Keratinocyte (primary cell): ENCODE measurements at regions not wholly inside any gene's neighbourhood (a gene's known extent, or its start where the extent isn't known, plus 50 kb on each side); places are given as distances from the start of the nearest gene placed in this dataset.

Source experiments
- DNase-seq: peaks from one replicate; pipeline ENCODE4 v3.0.0-alpha.2; 2011; ENCODE audit warnings: low read depth, missing footprints, low spot score
- FAIRE-seq: peaks from 2 replicates; lab custom pipeline; 2011; peaks lifted over from hg19 to GRCh38; lab: Jason Lieb, UNC
- H2AFZ ChIP-seq: 2 replicates; pipeline ENCODE4 v1.6.0; 2012; ENCODE audit warnings: low read length, control low read depth, inconsistent platforms; ENCODE audit not compliant: control insufficient read depth
- H3K27ac ChIP-seq: 2 replicates; pipeline ENCODE4 v1.5.1; 2011; ENCODE audit warnings: low read length; ENCODE audit not compliant: control insufficient read depth, insufficient read depth
- H3K27me3 ChIP-seq: 3 replicates; pipeline ENCODE4 v1.6.0; 2011; ENCODE audit warnings: low read length; ENCODE audit not compliant: control insufficient read depth, insufficient read depth; ENCODE audit errors: extremely low read depth
- H3K36me3 ChIP-seq, 2 experiments: 2 replicates in 1 of 2; 3 replicates in 1 of 2; pipeline ENCODE4 v1.5.1; 2011; ENCODE audit warnings: low read length in 2 of 2, mild to moderate bottlenecking in 1 of 2; ENCODE audit not compliant: control insufficient read depth in 2 of 2, insufficient read depth in 2 of 2; ENCODE audit errors: extremely low read depth in 1 of 2
- H3K4me1 ChIP-seq: 3 replicates; pipeline ENCODE4 v1.5.1; 2011; ENCODE audit warnings: low read length; ENCODE audit not compliant: control insufficient read depth, insufficient read depth; ENCODE audit errors: extremely low read depth
- H3K4me2 ChIP-seq: 3 replicates; pipeline ENCODE4 v1.6.0; 2011; ENCODE audit warnings: low read depth, low read length; ENCODE audit not compliant: control insufficient read depth, insufficient read depth; ENCODE audit errors: extremely low read depth
- H3K4me3 ChIP-seq, 3 experiments: fragments of 200-600 bp in 1 of 3; sonication (generic) in 1 of 3; 2 replicates in 2 of 3; 3 replicates in 1 of 3; pipeline ENCODE4 v1.5.1; 2011 to 2016; ENCODE audit warnings: low read length in 3 of 3, mild to moderate bottlenecking in 3 of 3, control low read depth in 2 of 3, inconsistent platforms in 1 of 3, low read depth in 1 of 3, mixed read lengths in 1 of 3, mixed run types in 1 of 3, moderate library complexity in 1 of 3; ENCODE audit not compliant: control insufficient read depth in 2 of 3, insufficient read depth in 2 of 3; ENCODE audit errors: extremely low read depth in 1 of 3
- H3K79me2 ChIP-seq: 2 replicates; pipeline ENCODE4 v1.6.0; 2012; ENCODE audit warnings: low read length; ENCODE audit not compliant: control insufficient read depth, insufficient read depth
- H3K9ac ChIP-seq: 3 replicates; pipeline ENCODE4 v1.6.0; 2011; ENCODE audit warnings: low read length; ENCODE audit not compliant: control insufficient read depth, insufficient read depth; ENCODE audit errors: extremely low read depth
- H3K9me1 ChIP-seq: 3 replicates; pipeline ENCODE4 v1.6.0; 2011; ENCODE audit warnings: low read length; ENCODE audit not compliant: control insufficient read depth, insufficient read depth; ENCODE audit errors: extremely low read depth
- H3K9me3 ChIP-seq: 2 replicates; pipeline ENCODE4 v1.5.1; 2012; ENCODE audit warnings: low read depth, low read length; ENCODE audit not compliant: control insufficient read depth
- H4K20me1 ChIP-seq: 3 replicates; pipeline ENCODE4 v1.6.0; 2011; ENCODE audit warnings: low read length; ENCODE audit not compliant: control insufficient read depth, insufficient read depth; ENCODE audit errors: extremely low read depth
- EZH2 ChIP-seq: IDR thresholded peaks from one replicate; pipeline ENCODE4 v1.6.1; 2012; ENCODE audit warnings: inconsistent platforms, mild to moderate bottlenecking, low read length, moderate library complexity
- dilution Hi-C: fragments of 300-500 bp; cut with MboI; formaldehyde crosslinking; loops from one replicate; pipeline ENCODE4 v1.7.0; 2020; ENCODE audit warnings: low sequenced_read_pairs; ENCODE audit not compliant: extremely low pct_ligation_motif_present
- TF ChIP-seq, protein P1 (sequence below), 3 experiments: IDR thresholded peaks in 1 of 3; conservative IDR thresholded peaks in 1 of 3; optimal IDR thresholded peaks in 1 of 3; 2 replicates in 2 of 3; 3 replicates in 1 of 3; pipeline versions ENCODE3 to v1.5.1; 2011; ENCODE audit warnings: low read length in 3 of 3, mild to moderate bottlenecking in 3 of 3, moderate library complexity in 2 of 3, control low read depth in 1 of 3, inconsistent platforms in 1 of 3; ENCODE audit not compliant: insufficient read depth in 2 of 3; ENCODE audit errors: extremely low read depth in 1 of 3

DNA sequence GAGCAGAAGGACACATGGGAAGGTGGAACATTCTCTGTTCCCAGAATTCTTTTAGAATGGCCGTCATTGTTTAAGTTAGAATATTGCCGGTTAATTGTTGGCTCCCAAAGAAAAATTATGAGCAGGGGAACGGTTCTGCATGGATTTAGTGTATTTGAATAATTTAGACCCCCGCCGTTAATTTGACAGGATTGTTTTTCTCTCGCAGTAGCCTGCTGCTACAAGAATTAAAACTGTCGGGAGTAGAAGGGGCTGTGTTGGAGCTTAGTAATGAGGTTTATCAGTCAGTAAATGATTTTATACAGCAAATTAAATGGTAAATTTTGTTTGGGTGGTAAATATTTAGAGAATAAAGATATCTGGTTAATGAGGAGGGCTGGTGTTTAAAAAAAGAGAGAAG is 431.2 kb upstream of the DYNLRB2 start:
- dilution Hi-C loops = no loop called here
- no peaks in the 10 kb centered on the region for H3K9me1 ChIP-seq
- H4K20me1 ChIP-seq = no peaks in the 10 kb centered on the region
- no peaks in the 10 kb centered on the region for H3K9me3 ChIP-seq
- no peak for DNase-seq
- H3K79me2 ChIP-seq = no peaks in the 10 kb centered on the region
- H3K4me1 ChIP-seq = peaks cover 25% of the 10 kb centered on the region
- no peak for FAIRE-seq
- TF ChIP-seq, protein P1, sequence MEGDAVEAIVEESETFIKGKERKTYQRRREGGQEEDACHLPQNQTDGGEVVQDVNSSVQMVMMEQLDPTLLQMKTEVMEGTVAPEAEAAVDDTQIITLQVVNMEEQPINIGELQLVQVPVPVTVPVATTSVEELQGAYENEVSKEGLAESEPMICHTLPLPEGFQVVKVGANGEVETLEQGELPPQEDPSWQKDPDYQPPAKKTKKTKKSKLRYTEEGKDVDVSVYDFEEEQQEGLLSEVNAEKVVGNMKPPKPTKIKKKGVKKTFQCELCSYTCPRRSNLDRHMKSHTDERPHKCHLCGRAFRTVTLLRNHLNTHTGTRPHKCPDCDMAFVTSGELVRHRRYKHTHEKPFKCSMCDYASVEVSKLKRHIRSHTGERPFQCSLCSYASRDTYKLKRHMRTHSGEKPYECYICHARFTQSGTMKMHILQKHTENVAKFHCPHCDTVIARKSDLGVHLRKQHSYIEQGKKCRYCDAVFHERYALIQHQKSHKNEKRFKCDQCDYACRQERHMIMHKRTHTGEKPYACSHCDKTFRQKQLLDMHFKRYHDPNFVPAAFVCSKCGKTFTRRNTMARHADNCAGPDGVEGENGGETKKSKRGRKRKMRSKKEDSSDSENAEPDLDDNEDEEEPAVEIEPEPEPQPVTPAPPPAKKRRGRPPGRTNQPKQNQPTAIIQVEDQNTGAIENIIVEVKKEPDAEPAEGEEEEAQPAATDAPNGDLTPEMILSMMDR (optimal IDR thresholded peaks at IDR 0.05 in 1 of 3, IDR thresholded peaks at IDR 0.05 in 1 of 3, conservative IDR thresholded peaks at IDR 0.05 in 1 of 3; ENCODE audit: extremely low read depth in 1 of 3, insufficient read depth in 2 of 3, low read length in 3 of 3) = no peak
- TF ChIP-seq EZH2 = no peak
- H3K27me3 ChIP-seq = no peaks in the 10 kb centered on the region
- H3K4me2 ChIP-seq = no peak overlapping the region
- H3K4me3 ChIP-seq = no peak overlapping the region
- no peak overlapping the region for H2AFZ ChIP-seq
- H3K9ac ChIP-seq = no peak overlapping the region
- no peak overlapping the region for H3K27ac ChIP-seq
- H3K36me3 ChIP-seq = no peaks in the 10 kb centered on the region

DNA sequence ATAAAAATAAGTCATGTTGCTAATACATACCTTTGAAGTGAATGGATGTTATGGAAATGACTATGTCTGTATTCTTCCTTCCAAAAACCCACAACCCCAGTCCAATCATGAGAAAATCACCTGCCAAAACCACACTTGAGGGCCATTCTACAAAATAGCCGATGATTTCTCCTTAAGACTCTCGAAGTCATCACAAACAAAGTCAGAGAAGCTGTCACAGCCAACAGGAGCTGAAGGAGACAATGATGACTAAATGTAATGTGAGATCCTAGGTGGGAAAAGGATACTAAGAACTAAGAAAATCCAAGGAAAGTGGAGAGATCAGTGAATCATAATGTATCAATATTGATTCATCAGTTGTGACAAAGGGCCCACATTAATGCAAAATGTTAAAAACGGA is 432.9 kb upstream of the DYNLRB2 start:
- Histone ChIP-seq H3K27ac (no peak overlapping the region), H3K4me2 (no peak overlapping the region), H2AFZ (no peak overlapping the region), H3K36me3 (no peaks in the 10 kb centered on the region), H3K4me1 (peaks cover 40% of the 10 kb centered on the region), H4K20me1 (no peaks in the 10 kb centered on the region), H3K4me3 (no peak overlapping the region), H3K9me3 (no peaks in the 10 kb centered on the region), H3K27me3 (no peaks in the 10 kb centered on the region), H3K9me1 (no peaks in the 10 kb centered on the region), H3K9ac (no peak overlapping the region), H3K79me2 (no peaks in the 10 kb centered on the region)
- no peak for FAIRE-seq
- peak; percentile 66 for DNase-seq
- TF ChIP-seq EZH2 = no peak
- TF ChIP-seq, protein P1 (optimal IDR thresholded peaks at IDR 0.05 in 1 of 3, IDR thresholded peaks at IDR 0.05 in 1 of 3, conservative IDR thresholded peaks at IDR 0.05 in 1 of 3; ENCODE audit: extremely low read depth in 1 of 3, insufficient read depth in 2 of 3, low read length in 3 of 3) = no peak
- dilution Hi-C loops = no loop called here
